GM21381 (cell line): ENCODE measurements at regions not wholly inside any gene's neighbourhood (a gene's known extent, or its start where the extent isn't known, plus 50 kb on each side); places are given as distances from the start of the nearest gene placed in this dataset.

Source experiments
- ATAC-seq: cut with Tn5 transposase; IDR thresholded peaks from one replicate; pipeline ENCODE4 v1.9.1; 2021; ENCODE audit warnings: mild to moderate bottlenecking, moderate library complexity; ENCODE audit not compliant: unreplicated experiment

- no peak for ATAC-seq
Observed at GRCh38 chr7:25863005-25863728, 288.8 kb upstream of the NFE2L3 start.

GRCh38 chr7:25863729-25864110, 288.3 kb upstream of the NFE2L3 start:
- no peak for ATAC-seq

GRCh38 chr7:25864511-25864910, 287.5 kb upstream of the NFE2L3 start:
- ATAC-seq: no peak

GRCh38 chr7:25864943-25865751, 286.9 kb upstream of the NFE2L3 start:
- no peak for ATAC-seq

- ATAC-seq: no peak
Observed at GRCh38 chr7:25868509-25868908, 283.5 kb upstream of the NFE2L3 start.

- no peak for ATAC-seq
Observed at GRCh38 chr7:25870574-25870973, 281.4 kb upstream of the NFE2L3 start.

GRCh38 chr7:25876092-25876491, 275.9 kb upstream of the NFE2L3 start:
- ATAC-seq: no peak

- ATAC-seq: peak; percentile 87
Observed at GRCh38 chr7:25877802-25878789, 273.9 kb upstream of the NFE2L3 start.

- no peak for ATAC-seq
Observed at GRCh38 chr7:25879799-25880198, 272.2 kb upstream of the NFE2L3 start.

GRCh38 chr7:25881317-25882037, 270.5 kb upstream of the NFE2L3 start:
- no peak for ATAC-seq

- ATAC-seq: no peak
Observed at GRCh38 chr7:25882151-25882773, 269.7 kb upstream of the NFE2L3 start.

- ATAC-seq: no peak
Observed at GRCh38 chr7:25884265-25884828, 267.7 kb upstream of the NFE2L3 start.

GRCh38 chr7:25885057-25885576, 266.9 kb upstream of the NFE2L3 start:
- no peak for ATAC-seq

GRCh38 chr7:25886387-25887240, 265.4 kb upstream of the NFE2L3 start:
- no peak for ATAC-seq

GRCh38 chr7:25887266-25887665, 264.7 kb upstream of the NFE2L3 start:
- ATAC-seq: no peak

GRCh38 chr7:25887795-25888559, 264.0 kb upstream of the NFE2L3 start:
- ATAC-seq: no peak

- no peak for ATAC-seq
Observed at GRCh38 chr7:25889765-25890164, 262.2 kb upstream of the NFE2L3 start.

GRCh38 chr7:25891591-25891990, 260.4 kb upstream of the NFE2L3 start:
- no peak for ATAC-seq
